ENCODE measurements at regions not wholly inside any gene's neighbourhood (a gene's known extent, or its start where the extent isn't known, plus 50 kb on each side); places are given as distances from the start of the nearest gene placed in this dataset.

DNA sequence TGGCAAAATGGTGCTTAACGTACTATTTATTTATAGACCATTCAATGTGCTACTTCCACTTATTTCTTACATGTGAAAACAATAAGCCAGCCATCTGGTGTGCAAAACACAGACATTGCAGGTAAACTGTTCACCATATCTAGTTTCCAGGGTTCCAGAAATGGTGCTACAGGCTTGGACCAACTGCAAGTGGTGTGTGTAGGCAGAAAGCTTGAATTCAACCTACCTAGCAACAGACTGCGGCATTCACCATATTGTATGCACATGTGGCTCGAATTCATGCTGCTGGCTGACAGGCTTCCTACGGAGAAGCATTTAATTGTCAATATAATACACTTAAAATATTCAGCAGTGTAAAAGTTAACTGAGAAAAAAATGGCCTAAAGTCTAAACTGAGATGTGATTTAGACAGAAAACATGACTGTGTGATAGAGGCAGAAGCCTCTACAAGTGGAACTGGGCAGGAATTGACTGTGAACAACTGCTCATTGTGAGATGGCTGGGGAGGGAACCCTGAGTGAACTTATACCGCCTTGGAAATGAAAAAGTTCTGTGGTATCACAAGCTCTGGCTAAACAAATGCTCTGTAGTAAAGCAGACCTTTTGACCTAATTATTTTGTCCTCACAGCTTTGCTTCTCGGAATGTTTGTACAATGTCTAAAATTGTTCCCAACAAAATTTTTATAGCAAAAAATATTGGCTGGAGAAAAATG lies 434.7 kb downstream of the GRIA2 start:
- WGBS (ENCODE audit: extremely low coverage, insufficient coverage, insufficient read length) = no CpG with 5 or more reads among the region's 6 CpGs
- H3K14ac ChIP-seq (ENCODE audit: low read length) = no peak overlapping the region

GRCh38 chr4:157643257-157643656 lies 422.7 kb downstream of the GRIA2 start:
- no peak overlapping the region for H2BK120ac ChIP-seq (ENCODE audit: insufficient read depth, low read length, poor library complexity)
- no peak overlapping the region for H3K23ac ChIP-seq (ENCODE audit: low read length)
- H4K91ac ChIP-seq (ENCODE audit: low read depth, low read length) = no peak overlapping the region
- H3K79me1 ChIP-seq (ENCODE audit: low read length) = no peaks in the 10 kb centered on the region
- no peak overlapping the region for H2BK5ac ChIP-seq (ENCODE audit: low read depth, low read length, poor library complexity)
- no peak overlapping the region for H4K8ac ChIP-seq (ENCODE audit: low read depth, low read length)
- H3K27ac ChIP-seq (ENCODE audit: low read depth, low read length) = no peak overlapping the region
- H4K12ac ChIP-seq (ENCODE audit: low read depth, low read length) = no peak overlapping the region
- H3K18ac ChIP-seq (ENCODE audit: low read length) = no peak overlapping the region
- DNase-seq = no peak
- H3K14ac ChIP-seq (ENCODE audit: low read length) = no peak overlapping the region
- H3K4me3 ChIP-seq (ENCODE audit: low read depth, low read length) = no peak overlapping the region
- no peak overlapping the region for H2AFZ ChIP-seq (ENCODE audit: insufficient read depth, low read length, poor library complexity)
- H3K79me2 ChIP-seq (ENCODE audit: control insufficient read depth, insufficient read depth, low read length, poor library complexity) = no peaks in the 10 kb centered on the region
- H3K4ac ChIP-seq (ENCODE audit: low read depth, low read length) = no peak overlapping the region
- H2AK5ac ChIP-seq (ENCODE audit: low read length) = no peak overlapping the region
- H3K4me1 ChIP-seq (ENCODE audit: control insufficient read depth in 1 of 2, insufficient read depth in 2 of 2, low read length in 2 of 2) = no peaks in the 10 kb centered on the region
- no peak overlapping the region for H2BK12ac ChIP-seq (ENCODE audit: low read length)
- no peak overlapping the region for H3K9ac ChIP-seq (ENCODE audit: low read length)
- H3K27me3 ChIP-seq (ENCODE audit: insufficient read depth, low read length) = no peaks in the 10 kb centered on the region
- no peak overlapping the region for H3K4me2 ChIP-seq (ENCODE audit: low read length)
- no peaks in the 10 kb centered on the region for H3K9me3 ChIP-seq (ENCODE audit: insufficient read depth, low read depth, low read length)
- no peaks in the 10 kb centered on the region for H3K36me3 ChIP-seq (ENCODE audit: control insufficient read depth in 1 of 2, insufficient read depth in 2 of 2, low read length in 2 of 2)

More for the DNA sequence above, 434.7 kb downstream of the GRIA2 start:
- Histone ChIP-seq H3K36me3 (ENCODE audit: control insufficient read depth in 1 of 2, insufficient read depth in 2 of 2, low read length in 2 of 2) (no peaks in the 10 kb centered on the region), H3K79me1 (ENCODE audit: low read length) (no peaks in the 10 kb centered on the region), H3K27ac (ENCODE audit: low read depth, low read length) (no peak overlapping the region), H3K9ac (ENCODE audit: low read length) (no peak overlapping the region), H4K8ac (ENCODE audit: low read depth, low read length) (no peak overlapping the region), H2BK120ac (ENCODE audit: insufficient read depth, low read length, poor library complexity) (no peak overlapping the region), H2BK12ac (ENCODE audit: low read length) (no peak overlapping the region), H3K23ac (ENCODE audit: low read length) (no peak overlapping the region), H4K12ac (ENCODE audit: low read depth, low read length) (no peak overlapping the region), H3K9me3 (ENCODE audit: insufficient read depth, low read depth, low read length) (no peaks in the 10 kb centered on the region), H3K4me2 (ENCODE audit: low read length) (no peak overlapping the region), H3K18ac (ENCODE audit: low read length) (no peak overlapping the region), H3K79me2 (ENCODE audit: control insufficient read depth, insufficient read depth, low read length, poor library complexity) (no peaks in the 10 kb centered on the region), H2BK5ac (ENCODE audit: low read depth, low read length, poor library complexity) (no peak overlapping the region), H3K4me1 (ENCODE audit: control insufficient read depth in 1 of 2, insufficient read depth in 2 of 2, low read length in 2 of 2) (no peaks in the 10 kb centered on the region), H3K27me3 (ENCODE audit: insufficient read depth, low read length) (no peaks in the 10 kb centered on the region), H2AFZ (ENCODE audit: insufficient read depth, low read length, poor library complexity) (no peak overlapping the region), H3K4ac (ENCODE audit: low read depth, low read length) (no peak overlapping the region), H4K91ac (ENCODE audit: low read depth, low read length) (no peak overlapping the region), H3K4me3 (ENCODE audit: low read depth, low read length) (no peak overlapping the region), H2AK5ac (ENCODE audit: low read length) (no peak overlapping the region)
- no peak for DNase-seq

GRCh38 chr4:157634057-157634456 lies 413.5 kb downstream of the GRIA2 start:
- Histone ChIP-seq H3K9ac (ENCODE audit: low read length) (no peak overlapping the region), H3K36me3 (ENCODE audit: control insufficient read depth in 1 of 2, insufficient read depth in 2 of 2, low read length in 2 of 2) (no peaks in the 10 kb centered on the region), H3K4me1 (ENCODE audit: control insufficient read depth in 1 of 2, insufficient read depth in 2 of 2, low read length in 2 of 2) (no peaks in the 10 kb centered on the region), H2AK5ac (ENCODE audit: low read length) (no peak overlapping the region), H2BK5ac (ENCODE audit: low read depth, low read length, poor library complexity) (no peak overlapping the region), H4K91ac (ENCODE audit: low read depth, low read length) (no peak overlapping the region), H2BK120ac (ENCODE audit: insufficient read depth, low read length, poor library complexity) (no peak overlapping the region), H3K27ac (ENCODE audit: low read depth, low read length) (no peak overlapping the region), H4K8ac (ENCODE audit: low read depth, low read length) (no peak overlapping the region), H3K14ac (ENCODE audit: low read length) (no peak overlapping the region), H2AFZ (ENCODE audit: insufficient read depth, low read length, poor library complexity) (no peak overlapping the region), H3K79me2 (ENCODE audit: control insufficient read depth, insufficient read depth, low read length, poor library complexity) (no peaks in the 10 kb centered on the region), H3K27me3 (ENCODE audit: insufficient read depth, low read length) (no peaks in the 10 kb centered on the region), H3K9me3 (ENCODE audit: insufficient read depth, low read depth, low read length) (no peaks in the 10 kb centered on the region), H3K79me1 (ENCODE audit: low read length) (no peaks in the 10 kb centered on the region), H3K4me3 (ENCODE audit: low read depth, low read length) (no peak overlapping the region), H2BK12ac (ENCODE audit: low read length) (no peak overlapping the region), H3K4ac (ENCODE audit: low read depth, low read length) (no peak overlapping the region), H4K12ac (ENCODE audit: low read depth, low read length) (no peak overlapping the region), H3K4me2 (ENCODE audit: low read length) (no peak overlapping the region), H3K23ac (ENCODE audit: low read length) (no peak overlapping the region), H3K18ac (ENCODE audit: low read length) (no peak overlapping the region)
- DNase-seq = no peak
- no CpG with 5 or more reads among the region's 3 CpGs for WGBS (ENCODE audit: extremely low coverage, insufficient coverage, insufficient read length)

DNA sequence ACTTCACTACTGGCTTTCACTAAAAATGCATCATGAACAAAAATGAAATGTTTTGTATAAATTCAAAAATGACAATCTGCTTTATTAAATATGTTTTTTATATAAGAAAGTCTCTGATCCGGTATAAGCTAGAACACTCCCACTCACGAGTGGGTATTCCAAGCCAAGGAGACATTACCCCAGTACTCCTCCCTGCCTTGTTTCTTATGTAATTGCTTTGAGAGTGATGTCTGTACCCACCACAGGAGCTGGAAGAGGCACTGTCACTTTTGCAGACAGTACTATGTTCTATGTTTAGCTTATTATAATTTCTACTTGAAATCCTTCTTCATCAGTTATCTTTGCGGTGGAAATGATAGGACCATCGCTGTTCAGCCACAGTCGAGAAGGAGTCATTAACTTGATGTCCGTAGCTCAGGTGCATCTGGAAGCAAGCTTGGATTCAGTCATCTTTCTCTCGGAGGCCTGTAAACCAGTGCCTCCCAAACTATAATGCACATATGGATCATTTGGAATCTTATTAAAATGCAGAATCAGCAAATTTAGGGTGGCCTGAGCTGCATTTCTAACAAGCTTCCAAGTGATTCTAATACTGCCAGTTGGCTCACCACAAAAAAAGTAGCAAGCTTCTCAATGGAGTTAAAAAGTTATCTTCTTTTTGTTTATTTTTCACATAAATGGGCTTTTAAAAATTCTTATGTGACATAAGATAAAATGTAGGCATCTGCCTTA lies 396.4 kb downstream of the GRIA2 start:
- H4K12ac ChIP-seq (ENCODE audit: low read depth, low read length) = no peak overlapping the region
- H2AFZ ChIP-seq (ENCODE audit: insufficient read depth, low read length, poor library complexity) = no peak overlapping the region
- no peak overlapping the region for H4K8ac ChIP-seq (ENCODE audit: low read depth, low read length)
- H3K9me3 ChIP-seq (ENCODE audit: insufficient read depth, low read depth, low read length) = no peaks in the 10 kb centered on the region
- no peaks in the 10 kb centered on the region for H3K79me1 ChIP-seq (ENCODE audit: low read length)
- H3K9ac ChIP-seq (ENCODE audit: low read length) = no peak overlapping the region
- no peak overlapping the region for H2BK120ac ChIP-seq (ENCODE audit: insufficient read depth, low read length, poor library complexity)
- no peaks in the 10 kb centered on the region for H3K4me1 ChIP-seq (ENCODE audit: control insufficient read depth in 1 of 2, insufficient read depth in 2 of 2, low read length in 2 of 2)
- no peak overlapping the region for H4K91ac ChIP-seq (ENCODE audit: low read depth, low read length)
- H2AK5ac ChIP-seq (ENCODE audit: low read length) = no peak overlapping the region
- H2BK5ac ChIP-seq (ENCODE audit: low read depth, low read length, poor library complexity) = no peak overlapping the region
- no peak overlapping the region for H3K4me3 ChIP-seq (ENCODE audit: low read depth, low read length)
- DNase-seq = no peak
- H3K79me2 ChIP-seq (ENCODE audit: control insufficient read depth, insufficient read depth, low read length, poor library complexity) = no peaks in the 10 kb centered on the region
- no peaks in the 10 kb centered on the region for H3K27me3 ChIP-seq (ENCODE audit: insufficient read depth, low read length)
- no peak overlapping the region for H3K23ac ChIP-seq (ENCODE audit: low read length)
- no peak overlapping the region for H3K27ac ChIP-seq (ENCODE audit: low read depth, low read length)
- no peak overlapping the region for H3K4ac ChIP-seq (ENCODE audit: low read depth, low read length)
- H3K36me3 ChIP-seq (ENCODE audit: control insufficient read depth in 1 of 2, insufficient read depth in 2 of 2, low read length in 2 of 2) = no peaks in the 10 kb centered on the region
- H2BK12ac ChIP-seq (ENCODE audit: low read length) = no peak overlapping the region
- H3K18ac ChIP-seq (ENCODE audit: low read length) = no peak overlapping the region
- WGBS (ENCODE audit: extremely low coverage, insufficient coverage, insufficient read length) = no CpG with 5 or more reads among the region's 7 CpGs
- no peak overlapping the region for H3K4me2 ChIP-seq (ENCODE audit: low read length)
- H3K14ac ChIP-seq (ENCODE audit: low read length) = no peak overlapping the region

Measured in trophoblast cell (in vitro differentiated cells and primary cell).